NCI-H2171 (cell line): ENCODE measurements at regions not wholly inside any gene's neighbourhood (a gene's known extent, or its start where the extent isn't known, plus 50 kb on each side); places are given as distances from the start of the nearest gene placed in this dataset.

Experiments
- DNase-seq: peaks from one replicate; lab custom pipeline; 2025; lab: John Stamatoyannopoulos, UW

DNA sequence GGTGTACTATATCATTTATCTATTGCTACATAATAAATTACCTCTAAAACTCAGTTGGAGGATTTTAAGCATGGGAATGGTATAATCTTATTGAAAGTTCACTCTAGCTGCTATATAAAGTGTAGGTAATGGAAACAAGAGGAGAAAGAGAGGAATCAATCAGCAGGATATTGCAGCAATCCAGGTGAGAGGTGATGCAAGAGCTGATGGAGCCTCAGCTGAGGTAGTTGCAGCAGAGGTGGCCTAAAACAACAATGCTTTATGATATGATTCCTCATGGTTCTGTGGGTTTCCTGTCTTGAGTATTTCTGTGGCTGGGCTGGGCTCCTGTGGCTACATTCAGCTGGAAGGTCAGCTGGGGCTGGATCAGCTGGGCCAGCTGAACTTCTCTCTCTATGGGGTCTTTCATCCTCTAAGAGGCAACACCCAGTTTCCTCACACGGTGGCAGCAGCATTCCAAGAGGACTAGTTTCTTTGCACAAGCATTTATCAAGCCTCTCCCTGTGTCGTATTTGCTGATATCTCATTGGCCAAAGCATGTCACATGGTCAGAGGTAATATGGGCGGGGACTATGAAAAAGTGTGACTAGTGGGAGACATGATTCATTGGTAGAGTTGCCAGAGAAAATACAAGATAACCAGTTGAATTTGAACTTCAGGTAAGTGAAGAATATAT lies 135.4 kb upstream of the LARGE1 start:
- peak; percentile 5 for DNase-seq

DNA sequence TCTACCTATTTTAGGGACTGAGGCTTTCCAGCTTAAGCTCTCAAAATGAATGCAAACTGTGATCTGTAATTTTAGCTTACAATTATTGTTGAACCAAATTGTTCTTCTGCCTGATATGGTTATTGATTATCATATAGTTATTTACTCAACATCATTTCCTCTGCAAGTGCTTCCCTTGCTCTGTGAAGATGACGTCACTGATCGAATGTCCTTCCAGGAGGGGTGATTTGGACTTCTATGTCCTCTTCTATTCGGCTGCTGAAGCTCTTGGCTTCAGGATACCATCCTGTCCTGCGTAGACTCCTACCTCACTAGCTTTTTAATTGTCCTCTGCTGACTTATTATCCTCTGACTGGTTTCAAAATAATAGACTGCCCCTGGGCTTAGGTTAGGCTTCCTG lies 137.4 kb upstream of the LARGE1 start:
- no peak for DNase-seq

- no peak for DNase-seq
Measured at GRCh38 chr22:34064696-34065095, 144.4 kb upstream of the LARGE1 start.

- DNase-seq, result no peak
Measured at GRCh38 chr22:34067031-34067430, 146.8 kb upstream of the LARGE1 start.

- no peak for DNase-seq
Measured at GRCh38 chr22:34068001-34068400, 147.7 kb upstream of the LARGE1 start.

GRCh38 chr22:34070051-34070450 lies 149.8 kb upstream of the LARGE1 start:
- no peak for DNase-seq

GRCh38 chr22:34070531-34070930 lies 150.3 kb upstream of the LARGE1 start:
- DNase-seq, result no peak

DNA sequence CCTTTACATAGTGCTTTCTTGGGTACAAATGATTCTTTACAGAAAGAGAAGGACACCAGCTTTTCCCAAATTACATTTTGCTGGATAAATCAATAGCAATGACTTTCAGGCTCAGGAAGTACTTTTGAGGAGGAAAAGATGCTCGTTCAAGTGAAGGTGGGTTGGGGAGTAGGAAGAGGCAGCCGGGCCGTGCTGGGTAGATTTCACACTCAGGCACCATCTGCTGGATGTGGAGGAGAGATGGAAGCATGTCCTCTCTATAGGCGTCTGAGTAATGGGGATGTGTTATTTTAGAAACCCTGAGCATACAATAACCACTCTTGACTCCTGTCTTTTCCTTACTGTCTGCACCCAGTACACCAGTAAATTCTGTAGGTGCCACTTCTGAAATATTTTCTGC lies 152.3 kb upstream of the LARGE1 start:
- no peak for DNase-seq

DNA sequence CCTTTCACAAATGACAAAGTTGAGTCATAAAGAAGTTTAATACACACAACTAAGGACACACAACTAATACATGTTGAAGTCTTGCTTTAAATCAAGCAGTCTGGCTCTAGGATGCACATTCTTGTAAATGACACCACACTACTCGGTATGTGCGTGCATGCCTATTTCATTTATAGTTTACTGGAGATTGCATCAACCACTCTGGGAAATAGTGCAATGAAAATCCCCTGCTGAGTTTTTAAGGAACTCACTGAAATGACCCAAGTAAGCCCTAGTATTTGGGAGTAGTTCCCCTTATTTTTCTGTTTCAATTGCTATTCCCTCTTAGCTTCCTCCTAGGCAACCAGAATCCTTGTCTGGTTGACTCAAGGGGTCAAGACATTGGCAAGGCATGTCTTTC lies 160.2 kb upstream of the LARGE1 start:
- DNase-seq, result no peak

- no peak for DNase-seq
Measured at GRCh38 chr22:34096770-34097169, 176.5 kb upstream of the LARGE1 start.

DNA sequence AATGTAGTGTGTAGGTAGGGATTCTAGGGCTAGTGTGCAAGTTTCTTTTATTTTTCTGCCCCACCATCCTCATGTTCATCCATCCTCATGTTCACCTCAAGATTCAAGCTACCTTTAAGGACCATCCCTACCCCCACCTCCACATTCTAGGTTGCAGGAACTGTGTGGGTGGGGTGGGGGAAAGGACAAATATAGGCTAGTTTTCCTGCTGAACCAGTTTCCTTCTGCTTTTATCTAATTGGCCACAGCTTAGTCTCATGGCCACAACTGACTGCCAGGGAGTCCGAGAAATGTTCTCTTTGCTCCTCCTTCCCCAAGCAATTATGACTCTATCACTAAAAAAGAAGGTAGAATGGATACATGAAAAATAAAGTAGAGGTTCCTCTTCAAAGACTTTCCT lies 179.0 kb upstream of the LARGE1 start:
- no peak for DNase-seq

DNA sequence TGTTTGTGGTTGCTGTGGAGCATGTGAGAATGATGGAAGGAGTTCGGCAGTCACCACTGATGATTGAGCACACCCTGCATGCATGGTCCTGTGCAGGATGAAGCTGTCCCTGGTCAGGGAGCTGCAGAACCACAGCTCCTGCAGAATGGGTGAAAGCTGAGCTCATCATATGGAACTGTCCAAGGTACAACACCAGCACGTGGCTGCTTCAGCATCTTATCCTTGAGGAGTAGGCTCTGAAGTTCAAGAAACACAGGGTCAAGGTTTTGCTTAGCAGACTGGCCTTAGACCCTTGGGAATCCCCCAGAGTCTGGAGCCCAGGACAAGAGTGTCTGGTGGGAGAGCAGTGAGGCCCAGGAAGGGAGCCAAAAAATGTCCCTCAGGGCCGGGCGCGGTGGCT lies 182.4 kb upstream of the LARGE1 start:
- no peak for DNase-seq

GRCh38 chr22:34105461-34106062 lies 185.3 kb upstream of the LARGE1 start:
- no peak for DNase-seq

- DNase-seq, result no peak
Measured at GRCh38 chr22:34108168-34108567, 187.9 kb upstream of the LARGE1 start.

- peak; percentile 16 for DNase-seq
Measured at GRCh38 chr22:34111210-34111824, 191.0 kb upstream of the LARGE1 start.

- no peak for DNase-seq
Measured at GRCh38 chr22:34113381-34113780, 193.1 kb upstream of the LARGE1 start.

DNA sequence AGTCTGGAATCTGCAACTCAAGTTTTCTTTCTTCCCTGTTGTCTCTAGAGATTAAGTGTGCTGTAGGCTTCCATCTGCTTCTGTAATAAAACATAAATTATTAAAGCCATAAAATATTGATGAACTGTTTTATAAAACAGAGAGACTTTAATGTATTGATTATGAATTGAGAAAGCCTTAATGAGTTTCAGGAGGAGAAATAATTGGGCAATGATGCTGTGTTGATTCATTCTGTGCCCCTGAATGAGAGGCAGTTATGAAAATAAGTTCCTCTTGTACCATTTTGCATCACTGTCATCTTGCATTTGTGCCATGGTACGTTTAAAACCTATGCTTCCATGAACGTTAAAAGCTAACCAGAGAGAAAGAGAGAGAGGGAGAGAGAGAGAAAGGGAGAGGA lies 194.1 kb upstream of the LARGE1 start:
- no peak for DNase-seq

DNA sequence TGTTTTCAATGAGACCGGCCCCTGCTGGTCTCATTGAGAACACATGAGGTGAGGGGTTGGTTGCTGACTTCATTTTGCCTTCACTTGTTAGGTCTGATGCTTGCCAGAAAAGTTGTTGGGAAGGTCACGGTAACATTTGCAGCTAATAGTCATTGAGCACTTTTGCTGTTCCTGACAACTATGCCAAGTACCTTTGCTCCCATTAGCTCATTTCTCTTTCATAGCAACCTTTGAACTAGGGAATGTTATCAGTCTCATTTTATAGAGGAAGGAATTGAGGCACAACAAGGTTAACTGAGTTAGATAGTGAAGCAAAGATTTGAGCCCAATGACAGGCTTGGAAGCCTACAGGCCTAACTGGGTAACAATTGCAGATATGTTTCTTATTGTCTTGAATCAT lies 195.4 kb upstream of the LARGE1 start:
- no peak for DNase-seq

DNA sequence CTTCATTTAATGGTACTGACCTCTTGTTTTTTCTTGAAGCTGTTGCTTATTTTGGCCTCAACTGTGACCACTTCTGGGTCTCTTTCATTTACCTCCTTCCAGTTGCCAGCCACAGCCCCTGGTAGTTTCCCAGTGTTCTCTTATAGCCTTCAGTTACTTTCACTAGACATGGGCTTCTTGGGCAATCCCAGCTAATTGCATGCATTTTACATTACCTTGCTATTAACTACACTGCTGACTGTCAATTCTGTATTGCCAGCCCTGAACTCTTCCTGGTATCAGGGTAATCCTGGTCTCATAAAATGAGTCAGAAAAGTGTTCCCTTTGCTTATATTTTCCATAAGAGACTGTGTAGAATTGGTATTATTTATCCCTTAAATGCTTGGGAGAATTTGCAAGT lies 195.8 kb upstream of the LARGE1 start:
- DNase-seq, result no peak

DNA sequence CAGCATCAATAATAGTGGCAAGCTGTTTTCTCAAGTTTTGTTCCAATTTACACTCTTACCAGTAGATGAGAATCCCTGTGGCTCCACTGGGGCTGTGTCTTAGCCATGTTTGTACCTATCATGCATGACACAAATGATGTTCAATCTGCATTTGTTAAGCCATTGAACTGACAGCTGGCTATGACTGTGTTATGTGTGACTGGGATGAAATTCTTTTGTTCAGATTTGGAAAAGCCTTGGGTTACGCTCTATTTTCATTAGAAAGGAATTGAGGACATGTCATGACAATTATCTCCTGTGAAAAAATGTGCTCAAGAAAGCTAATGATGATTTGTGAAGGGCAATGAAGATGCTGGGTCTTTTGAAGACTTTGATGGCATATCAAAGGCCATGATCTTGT lies 201.8 kb upstream of the LARGE1 start:
- DNase-seq, result no peak

DNA sequence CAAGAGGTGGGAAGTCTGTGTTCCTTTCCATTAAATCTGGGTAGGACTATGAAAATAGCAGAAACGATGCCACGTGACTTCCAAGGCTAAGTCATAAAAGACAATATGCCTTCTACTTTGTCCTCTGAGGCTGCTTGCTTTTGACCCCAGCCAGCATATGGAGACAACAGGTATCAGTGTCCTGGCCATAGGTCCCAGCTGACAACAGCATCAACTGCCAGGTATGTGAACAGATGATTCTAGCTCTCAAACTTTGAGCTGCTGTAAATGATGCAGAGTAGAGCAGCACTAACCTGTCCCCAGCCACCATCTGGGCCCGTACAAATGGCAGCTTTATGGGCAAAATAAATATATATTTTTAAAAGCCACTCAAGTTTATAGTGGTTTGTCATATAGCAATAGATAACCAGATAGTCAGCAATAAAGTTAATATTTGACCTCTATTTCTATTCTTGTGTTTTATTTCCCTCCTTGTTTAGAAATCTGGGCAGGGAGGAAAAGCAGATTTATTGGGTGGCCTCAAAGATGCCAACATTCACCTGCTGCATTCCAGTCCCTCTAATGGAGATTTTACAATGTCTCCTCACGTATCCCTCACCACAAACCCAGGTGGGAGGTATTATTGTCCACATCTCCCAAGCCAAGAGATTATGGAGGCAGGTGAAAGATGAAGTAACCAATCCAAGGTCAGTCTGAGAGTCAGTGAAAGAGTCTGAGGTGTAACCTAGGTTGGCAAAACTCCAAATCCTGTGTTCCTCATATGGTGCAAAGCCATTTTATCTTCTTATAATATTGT lies 209.6 kb upstream of the LARGE1 start:
- DNase-seq, result no peak

- no peak for DNase-seq
Measured at GRCh38 chr22:34135749-34136148, 215.5 kb upstream of the LARGE1 start.

DNA sequence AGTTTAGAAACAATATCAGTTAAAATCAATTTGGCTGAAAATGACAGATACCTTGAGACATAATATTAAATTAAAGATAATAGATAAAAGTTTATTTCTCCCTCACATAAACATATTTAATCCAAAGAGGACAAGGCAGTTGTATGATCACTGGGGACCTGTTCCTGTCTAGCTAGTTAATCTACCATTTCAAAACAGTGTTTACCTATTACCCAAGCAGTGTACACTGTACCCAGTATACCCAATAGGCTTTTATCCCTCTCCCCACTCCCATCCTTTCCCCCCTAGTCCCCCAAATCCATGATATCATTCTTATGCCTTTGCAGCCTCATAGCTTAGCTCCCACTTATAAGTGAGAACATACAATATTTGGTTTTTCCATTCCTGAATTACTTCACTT lies 229.7 kb upstream of the LARGE1 start:
- no peak for DNase-seq
